Activated naive CD8-positive, alpha-beta T cell treated with anti-CD3 and anti-CD28 coated beads, Interleukin-2, amount 50 U/mL, for 24 hours (primary cell): ENCODE measurements at regions not wholly inside any gene's neighbourhood (a gene's known extent, or its start where the extent isn't known, plus 50 kb on each side); places are given as distances from the start of the nearest gene placed in this dataset.
"Not testable (repeated sequence)": the region's sequence is repeated elsewhere in the genome, so short reads cannot be mapped to it uniquely, and the experiment has no call there.

Experiments
- ATAC-seq: fragments of 150-1000 bp; cut with Tn5 transposase; one replicate; pipeline ENCODE4 v1.10.0; 2021
- DNase-seq: peaks from one replicate; pipeline ENCODE4 v3.0.0; 2021
- H3K27ac Mint-ChIP-seq: one replicate; pipeline ENCODE4 v1.8.0; 2021; ENCODE audit warnings: mild to moderate bottlenecking, mixed read lengths
- H3K27me3 Mint-ChIP-seq: one replicate; pipeline ENCODE4 v1.8.0; 2021; ENCODE audit warnings: mixed read lengths
- H3K36me3 Mint-ChIP-seq: one replicate; pipeline ENCODE4 v1.8.0; 2021; ENCODE audit warnings: low read depth, mixed read lengths
- H3K4me1 Mint-ChIP-seq: one replicate; pipeline ENCODE4 v1.8.0; 2021; ENCODE audit warnings: mixed read lengths
- H3K4me3 Mint-ChIP-seq: one replicate; pipeline ENCODE4 v1.8.0; 2021; ENCODE audit warnings: mild to moderate bottlenecking, moderate library complexity, mixed read lengths
- H3K9me3 Mint-ChIP-seq: one replicate; pipeline ENCODE4 v1.8.0; 2021; ENCODE audit warnings: mixed read lengths

DNA sequence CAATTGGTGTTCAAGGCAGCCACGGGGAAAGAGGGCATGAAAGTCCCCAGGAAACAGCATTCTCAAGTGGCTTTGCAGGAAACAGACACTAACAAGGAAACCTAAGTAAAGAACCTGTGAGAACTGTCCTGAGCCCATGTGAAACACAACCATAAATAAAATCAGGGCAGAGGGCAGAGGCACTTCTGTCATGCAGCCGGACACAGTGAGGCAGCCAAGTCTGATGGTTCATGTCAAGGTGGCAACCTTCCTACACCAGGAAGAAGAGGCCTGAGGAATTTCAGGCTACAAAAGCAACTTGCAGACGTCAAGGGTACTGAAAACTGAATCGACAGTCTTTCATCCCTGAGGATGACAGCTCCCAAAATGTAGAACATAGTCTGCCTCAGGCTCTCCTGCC lies 458.2 kb upstream of the NPVF start:
- ATAC-seq (no peak), DNase-seq (no peak)
- Mint-ChIP-seq H3K4me3 (no peak overlapping the region), H3K27me3 (no peaks in the 10 kb centered on the region), H3K27ac (no peak overlapping the region), H3K4me1 (peaks cover 8% of the 10 kb centered on the region), H3K36me3 (no peaks in the 10 kb centered on the region), H3K9me3 (no peaks in the 10 kb centered on the region)

DNA sequence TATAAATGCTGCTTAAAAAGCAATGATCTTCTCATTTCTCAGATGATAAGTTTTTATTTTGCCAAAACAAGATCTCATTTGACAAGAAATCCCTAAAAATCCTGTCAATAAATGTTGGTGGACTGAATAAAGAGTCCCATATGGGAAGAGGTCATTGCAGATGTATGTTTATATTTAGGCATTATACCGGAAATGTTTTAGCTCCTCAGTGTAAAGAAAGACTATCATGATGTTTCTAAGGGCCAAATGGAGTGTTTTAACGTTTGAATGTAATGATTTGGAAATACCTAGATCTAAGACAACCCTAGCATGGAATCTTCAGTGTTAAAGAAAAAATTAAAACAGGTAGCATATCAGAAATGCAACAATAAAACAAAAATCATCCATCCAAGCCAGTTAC lies 457.8 kb upstream of the NFE2L3 start:
- no peak for DNase-seq
- Mint-ChIP-seq H3K9me3 (no peaks in the 10 kb centered on the region), H3K4me3 (no peak overlapping the region), H3K36me3 (no peaks in the 10 kb centered on the region), H3K27me3 (no peaks in the 10 kb centered on the region), H3K27ac (no peak overlapping the region), H3K4me1 (no peaks in the 10 kb centered on the region)
- ATAC-seq, result no peak

DNA sequence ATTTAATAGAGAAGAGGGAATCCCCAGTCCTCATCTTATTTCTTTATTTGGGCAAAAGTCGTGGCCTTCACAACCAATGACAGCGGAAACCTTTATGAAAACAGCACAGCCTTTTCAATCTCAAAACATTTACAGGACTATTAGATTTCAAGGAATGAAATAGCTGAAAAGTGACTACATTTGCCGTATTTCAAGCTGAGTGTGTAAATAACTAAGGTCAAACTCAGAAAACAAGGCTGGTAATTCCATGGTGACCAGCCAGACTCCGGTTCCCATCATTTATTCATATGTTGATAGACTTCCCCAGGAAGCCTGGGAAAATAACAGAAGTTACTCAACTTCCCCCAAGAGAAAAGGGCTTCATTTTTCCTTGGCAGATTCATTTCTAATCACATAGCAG lies 457.3 kb upstream of the NFE2L3 start:
- no peaks in the 10 kb centered on the region for H3K36me3 Mint-ChIP-seq
- H3K27ac Mint-ChIP-seq, result no peak overlapping the region
- no peaks in the 10 kb centered on the region for H3K9me3 Mint-ChIP-seq
- no peaks in the 10 kb centered on the region for H3K27me3 Mint-ChIP-seq
- no peak for DNase-seq
- H3K4me3 Mint-ChIP-seq, result no peak overlapping the region
- ATAC-seq, result no peak
- no peaks in the 10 kb centered on the region for H3K4me1 Mint-ChIP-seq

DNA sequence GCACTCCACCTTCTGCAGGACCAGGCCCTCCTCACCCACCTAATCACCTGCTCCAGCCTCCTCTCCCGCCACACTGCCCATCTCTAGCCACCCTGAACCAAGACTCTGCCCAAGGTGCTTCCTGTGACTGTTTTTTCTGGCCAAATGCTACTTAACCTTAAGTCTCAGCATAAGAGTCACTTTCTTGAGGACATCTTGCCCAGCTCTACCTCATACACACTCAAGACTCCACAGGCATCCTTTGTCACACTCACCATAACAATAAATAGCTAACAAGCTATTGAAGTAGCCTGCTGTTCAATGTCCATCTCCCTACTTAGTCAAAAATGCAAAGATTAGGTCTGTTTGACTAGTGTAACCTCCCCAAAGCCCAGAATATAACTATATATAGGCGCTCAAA lies 455.4 kb upstream of the NFE2L3 start:
- H3K27ac Mint-ChIP-seq, result no peak overlapping the region
- no peaks in the 10 kb centered on the region for H3K27me3 Mint-ChIP-seq
- H3K9me3 Mint-ChIP-seq, result peaks cover 4% of the 10 kb centered on the region

GRCh38 chr7:25698451-25699113 lies 453.4 kb upstream of the NFE2L3 start:
- H3K9me3 Mint-ChIP-seq, result peaks cover 4% of the 10 kb centered on the region
- no peaks in the 10 kb centered on the region for H3K36me3 Mint-ChIP-seq
- H3K27ac Mint-ChIP-seq, result no peak overlapping the region
- no peak overlapping the region for H3K4me3 Mint-ChIP-seq
- no peaks in the 10 kb centered on the region for H3K4me1 Mint-ChIP-seq
- no peaks in the 10 kb centered on the region for H3K27me3 Mint-ChIP-seq
- ATAC-seq (no peak), DNase-seq (no peak)

More for the DNA sequence above, 455.4 kb upstream of the NFE2L3 start:
- Mint-ChIP-seq H3K36me3 (no peaks in the 10 kb centered on the region), H3K4me3 (no peak overlapping the region), H3K4me1 (no peaks in the 10 kb centered on the region)
- DNase-seq (no peak), ATAC-seq (no peak)

- H3K27me3 Mint-ChIP-seq, H3K27ac Mint-ChIP-seq, H3K4me1 Mint-ChIP-seq, H3K4me3 Mint-ChIP-seq, ATAC-seq, H3K36me3 Mint-ChIP-seq, DNase-seq, H3K9me3 Mint-ChIP-seq: not testable (repeated sequence)
Observed at GRCh38 chr7:25700141-25700540, 451.9 kb upstream of the NFE2L3 start.

- DNase-seq (no peak), ATAC-seq (no peak)
- Mint-ChIP-seq H3K27me3 (no peaks in the 10 kb centered on the region), H3K27ac (no peak overlapping the region), H3K4me3 (no peak overlapping the region), H3K9me3 (peaks cover 4% of the 10 kb centered on the region), H3K4me1 (no peaks in the 10 kb centered on the region), H3K36me3 (no peaks in the 10 kb centered on the region)
Observed at GRCh38 chr7:25704413-25704812, 447.6 kb upstream of the NFE2L3 start.

- H3K36me3 Mint-ChIP-seq, result no peaks in the 10 kb centered on the region
- no peak for ATAC-seq
Observed at GRCh38 chr7:25706764-25707163, 445.2 kb upstream of the NFE2L3 start.

DNA sequence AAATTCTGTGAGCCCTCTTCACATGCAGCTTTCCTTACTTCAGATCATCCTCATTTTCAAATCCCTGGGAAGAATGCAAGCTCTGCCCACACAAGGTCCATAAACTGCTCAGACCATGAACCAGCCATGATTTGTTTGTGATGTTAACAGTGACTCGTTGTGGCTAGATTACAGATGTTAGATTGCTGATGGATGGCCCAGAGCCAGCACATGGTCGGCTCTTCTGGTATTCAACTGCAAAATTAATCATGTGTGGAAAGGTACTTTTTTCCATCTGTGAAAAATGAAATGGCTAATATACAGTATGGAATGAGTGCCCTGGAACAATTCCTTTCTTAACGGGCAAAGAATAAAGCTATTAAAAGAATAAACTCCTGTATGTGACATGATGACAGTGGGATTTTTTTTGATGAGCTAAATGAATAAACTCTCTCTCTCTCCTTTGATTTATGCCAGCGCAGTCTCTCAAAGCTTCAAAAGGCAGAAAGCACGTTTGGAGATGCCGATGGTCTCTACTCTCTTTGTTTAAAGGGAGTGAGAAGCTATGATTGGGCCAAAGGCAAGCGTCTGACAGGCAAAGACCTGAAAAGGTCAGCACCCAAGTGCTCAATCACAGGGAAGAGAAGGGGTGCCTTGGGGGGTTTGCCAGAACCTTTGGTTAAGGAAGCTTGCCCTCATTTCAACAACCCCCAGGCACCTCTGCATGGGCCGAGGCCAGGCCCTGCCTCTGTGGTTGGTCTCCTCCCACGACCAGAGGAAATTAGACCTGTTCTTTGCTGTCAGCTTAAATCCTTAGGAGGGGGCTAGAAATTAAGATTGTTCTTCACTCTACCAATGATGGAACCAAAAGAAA lies 444.0 kb upstream of the NFE2L3 start:
- H3K27me3 Mint-ChIP-seq, result peaks cover 2% of the 10 kb centered on the region
- no peak overlapping the region for H3K27ac Mint-ChIP-seq
- no peaks in the 10 kb centered on the region for H3K4me1 Mint-ChIP-seq
- H3K4me3 Mint-ChIP-seq, result no peak overlapping the region
- no peaks in the 10 kb centered on the region for H3K36me3 Mint-ChIP-seq
- H3K9me3 Mint-ChIP-seq, result no peaks in the 10 kb centered on the region
- DNase-seq (no peak), ATAC-seq (no peak)

More at GRCh38 chr7:25706764-25707163, 445.2 kb upstream of the NFE2L3 start:
- Mint-ChIP-seq H3K4me3 (no peak overlapping the region), H3K27ac (no peak overlapping the region), H3K27me3 (peaks cover 2% of the 10 kb centered on the region), H3K4me1 (no peaks in the 10 kb centered on the region), H3K9me3 (no peaks in the 10 kb centered on the region)
- no peak for DNase-seq

- Mint-ChIP-seq H3K4me1 (no peaks in the 10 kb centered on the region), H3K9me3 (no peaks in the 10 kb centered on the region), H3K27me3 (peaks cover 4% of the 10 kb centered on the region), H3K27ac (no peak overlapping the region), H3K4me3 (no peak overlapping the region), H3K36me3 (no peaks in the 10 kb centered on the region)
- DNase-seq (no peak), ATAC-seq (no peak)
Observed at GRCh38 chr7:25710959-25711358, 441.0 kb upstream of the NFE2L3 start.

- peaks cover 9% of the 10 kb centered on the region for H3K27me3 Mint-ChIP-seq
- ATAC-seq (no peak), DNase-seq (no peak)
- H3K4me3 Mint-ChIP-seq, result no peak overlapping the region
- no peaks in the 10 kb centered on the region for H3K4me1 Mint-ChIP-seq
- no peaks in the 10 kb centered on the region for H3K9me3 Mint-ChIP-seq
- H3K27ac Mint-ChIP-seq, result no peak overlapping the region
- no peaks in the 10 kb centered on the region for H3K36me3 Mint-ChIP-seq
Observed at GRCh38 chr7:25711940-25712339, 440.1 kb upstream of the NFE2L3 start.

DNA sequence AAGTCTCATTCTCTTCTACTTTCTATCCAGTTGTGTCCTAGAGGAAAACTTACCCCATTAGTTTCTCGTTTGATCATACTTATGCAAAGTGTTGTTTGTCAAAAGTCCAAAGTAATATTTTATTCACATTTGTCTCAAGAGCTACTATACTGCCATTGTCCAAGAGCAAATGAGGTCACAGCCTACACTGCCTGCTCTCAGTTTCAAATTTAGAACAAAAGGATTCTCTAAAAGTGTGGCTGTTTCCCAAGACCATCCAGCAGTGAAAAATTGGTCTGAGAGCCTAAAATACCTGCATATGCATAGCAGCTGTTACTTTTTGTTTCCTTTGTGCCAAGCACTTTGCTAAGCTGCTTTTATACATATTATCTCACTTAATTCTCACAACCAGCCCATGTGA lies 439.5 kb upstream of the NFE2L3 start:
- Mint-ChIP-seq H3K9me3 (no peaks in the 10 kb centered on the region), H3K4me3 (no peak overlapping the region), H3K27ac (no peak overlapping the region), H3K36me3 (no peaks in the 10 kb centered on the region), H3K27me3 (peaks cover 12% of the 10 kb centered on the region), H3K4me1 (no peaks in the 10 kb centered on the region)
- no peak for ATAC-seq
- no peak for DNase-seq

DNA sequence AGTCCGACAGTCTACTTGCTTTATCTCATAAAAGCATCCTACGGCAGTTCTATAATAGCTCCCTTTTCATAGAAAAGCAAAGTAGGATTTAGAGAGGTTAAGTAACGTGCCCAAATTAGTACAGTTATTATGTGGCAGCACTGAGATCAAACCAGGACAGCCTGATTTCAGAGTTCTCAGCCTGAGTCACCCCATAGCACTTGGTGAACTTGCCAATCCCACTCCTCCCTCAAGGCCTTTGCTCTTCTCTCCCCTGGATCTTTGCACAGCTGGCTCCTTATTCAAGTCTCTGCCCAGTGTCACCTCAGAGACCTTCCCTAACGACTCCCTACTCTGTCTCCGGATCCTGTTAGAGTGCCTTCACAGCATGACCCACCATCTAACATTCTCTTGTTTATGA lies 438.0 kb upstream of the NFE2L3 start:
- no peak overlapping the region for H3K27ac Mint-ChIP-seq
- no peak for DNase-seq

DNA sequence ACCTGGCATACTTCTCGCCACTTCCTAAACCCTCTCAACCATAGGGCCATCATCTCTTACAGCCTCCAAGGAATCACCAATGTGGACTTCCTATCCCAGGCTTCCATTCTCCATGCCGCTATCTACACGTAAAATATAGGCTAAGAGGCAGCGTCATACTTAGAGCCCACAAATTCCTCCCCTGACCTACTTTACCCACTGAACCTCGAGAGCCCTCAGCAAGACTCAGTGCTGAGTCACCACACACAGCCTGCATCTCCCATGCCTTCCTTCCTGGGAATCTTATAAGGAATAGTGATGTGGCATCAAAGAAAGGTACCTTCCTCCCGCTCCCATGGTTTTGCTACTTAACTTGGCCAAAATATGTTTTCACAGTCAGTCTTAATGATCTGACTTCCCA lies 435.6 kb upstream of the NFE2L3 start:
- no peak for ATAC-seq
- Mint-ChIP-seq H3K4me1 (no peaks in the 10 kb centered on the region), H3K27ac (no peak overlapping the region), H3K27me3 (peaks cover 15% of the 10 kb centered on the region), H3K4me3 (no peak overlapping the region), H3K9me3 (no peaks in the 10 kb centered on the region), H3K36me3 (no peaks in the 10 kb centered on the region)
- DNase-seq, result no peak

More for the DNA sequence above, 438.0 kb upstream of the NFE2L3 start:
- H3K27me3 Mint-ChIP-seq, result peaks cover 13% of the 10 kb centered on the region
- H3K9me3 Mint-ChIP-seq, result no peaks in the 10 kb centered on the region
- H3K4me1 Mint-ChIP-seq, result no peaks in the 10 kb centered on the region
- H3K4me3 Mint-ChIP-seq, result no peak overlapping the region
- H3K36me3 Mint-ChIP-seq, result no peaks in the 10 kb centered on the region
- no peak for ATAC-seq

GRCh38 chr7:25718596-25718995 lies 433.4 kb upstream of the NFE2L3 start:
- no peak overlapping the region for H3K4me3 Mint-ChIP-seq
- DNase-seq (no peak), ATAC-seq (no peak)
- no peak overlapping the region for H3K27ac Mint-ChIP-seq
- no peaks in the 10 kb centered on the region for H3K4me1 Mint-ChIP-seq
- peaks cover 15% of the 10 kb centered on the region for H3K27me3 Mint-ChIP-seq
- no peaks in the 10 kb centered on the region for H3K36me3 Mint-ChIP-seq
- H3K9me3 Mint-ChIP-seq, result no peaks in the 10 kb centered on the region
